ENCODE measurements at regions not wholly inside any gene's neighbourhood (a gene's known extent, or its start where the extent isn't known, plus 50 kb on each side); places are given as distances from the start of the nearest gene placed in this dataset.

GRCh38 chr15:81839387-81839786, 206.4 kb downstream of the MEX3B start:
- TF ChIP-seq CTCF (IDR thresholded peaks at IDR 0.05) (no peak), POLR2A (IDR thresholded peaks at IDR 0.05) (no peak)
